Muscle layer of duodenum (tissue), 2 donors: ENCODE measurements at regions not wholly inside any gene's neighbourhood (a gene's known extent, or its start where the extent isn't known, plus 50 kb on each side); places are given as distances from the start of the nearest gene placed in this dataset.

Experiments used
- H3K27ac ChIP-seq: one replicate; pipeline ENCODE4 v1.7.0; 2013; ENCODE audit warnings: mild to moderate bottlenecking, low read length
- H3K27me3 ChIP-seq: one replicate; pipeline ENCODE4 v1.7.0; 2013; ENCODE audit warnings: low read depth, mild to moderate bottlenecking, control low read depth, low read length
- H3K36me3 ChIP-seq, 2 donors: one replicate each; pipeline ENCODE4 v1.7.0; 2013; ENCODE audit warnings: low read length in 2 of 2, control low read depth in 1 of 2, mild to moderate bottlenecking in 1 of 2; ENCODE audit not compliant: insufficient read depth in 2 of 2, control insufficient read depth in 1 of 2
- H3K4me1 ChIP-seq, 2 donors: one replicate each; pipeline ENCODE4 v1.7.0; 2013; ENCODE audit warnings: low read length in 2 of 2, mild to moderate bottlenecking in 2 of 2, control low read depth in 1 of 2, moderate library complexity in 1 of 2; ENCODE audit not compliant: insufficient read depth in 2 of 2, control insufficient read depth in 1 of 2
- H3K4me3 ChIP-seq, 2 donors: one replicate each; pipeline ENCODE4 v1.7.0; 2013; ENCODE audit warnings: low read length in 2 of 2, low read depth in 1 of 2, mild to moderate bottlenecking in 1 of 2
- H3K9me3 ChIP-seq, 2 donors: one replicate each; pipeline ENCODE4 v1.7.0; 2013; ENCODE audit warnings: low read length in 2 of 2, control low read depth in 1 of 2, mild to moderate bottlenecking in 1 of 2; ENCODE audit not compliant: control insufficient read depth in 1 of 2
- donor health status: healthy.

- no peaks in the 10 kb centered on the region for H3K36me3 ChIP-seq
- H3K9me3 ChIP-seq, result no peaks in the 10 kb centered on the region
Observed at GRCh38 chr13:90287521-90287920, 1060.0 kb upstream of the MIR17HG start.

GRCh38 chr13:90293793-90294361 is 1053.6 kb upstream of the MIR17HG start:
- Histone ChIP-seq H3K4me3 (no peak overlapping the region), H3K36me3 (no peaks in the 10 kb centered on the region), H3K4me1 (no peaks in the 10 kb centered on the region), H3K27ac (no peak overlapping the region), H3K27me3 (no peaks in the 10 kb centered on the region), H3K9me3 (no peaks in the 10 kb centered on the region)

More at GRCh38 chr13:90287521-90287920, 1060.0 kb upstream of the MIR17HG start:
- Histone ChIP-seq H3K27ac (no peak overlapping the region), H3K27me3 (no peaks in the 10 kb centered on the region), H3K4me3 (no peak overlapping the region), H3K4me1 (no peaks in the 10 kb centered on the region)

GRCh38 chr13:90299238-90299637 is 1048.2 kb upstream of the MIR17HG start:
- no peaks in the 10 kb centered on the region for H3K9me3 ChIP-seq
- H3K4me1 ChIP-seq, result no peaks in the 10 kb centered on the region
- no peaks in the 10 kb centered on the region for H3K27me3 ChIP-seq
- no peak overlapping the region for H3K4me3 ChIP-seq
- H3K27ac ChIP-seq, result no peak overlapping the region
- no peaks in the 10 kb centered on the region for H3K36me3 ChIP-seq

GRCh38 chr13:90300015-90300414 is 1047.5 kb upstream of the MIR17HG start:
- Histone ChIP-seq H3K27ac (no peak overlapping the region), H3K4me1 (no peaks in the 10 kb centered on the region), H3K27me3 (no peaks in the 10 kb centered on the region), H3K36me3 (no peaks in the 10 kb centered on the region), H3K4me3 (no peak overlapping the region), H3K9me3 (no peaks in the 10 kb centered on the region)

GRCh38 chr13:90302107-90302506 is 1045.4 kb upstream of the MIR17HG start:
- Histone ChIP-seq H3K36me3 (no peaks in the 10 kb centered on the region), H3K27me3 (no peaks in the 10 kb centered on the region), H3K4me3 (no peak overlapping the region), H3K27ac (no peak overlapping the region), H3K4me1 (no peaks in the 10 kb centered on the region), H3K9me3 (no peaks in the 10 kb centered on the region)

GRCh38 chr13:90305796-90306195 is 1041.7 kb upstream of the MIR17HG start:
- H3K27me3 ChIP-seq, result no peaks in the 10 kb centered on the region
- H3K9me3 ChIP-seq, result no peaks in the 10 kb centered on the region
- no peaks in the 10 kb centered on the region for H3K36me3 ChIP-seq
- no peaks in the 10 kb centered on the region for H3K4me1 ChIP-seq
- no peak overlapping the region for H3K27ac ChIP-seq
- H3K4me3 ChIP-seq, result no peak overlapping the region

GRCh38 chr13:90307136-90307535 is 1040.4 kb upstream of the MIR17HG start:
- H3K27me3 ChIP-seq, result no peaks in the 10 kb centered on the region
- H3K9me3 ChIP-seq, result no peaks in the 10 kb centered on the region
- no peaks in the 10 kb centered on the region for H3K36me3 ChIP-seq
- no peaks in the 10 kb centered on the region for H3K4me1 ChIP-seq
- H3K4me3 ChIP-seq, result no peak overlapping the region
- H3K27ac ChIP-seq, result no peak overlapping the region

GRCh38 chr13:90308249-90308648 is 1039.2 kb upstream of the MIR17HG start:
- Histone ChIP-seq H3K4me3 (no peak overlapping the region), H3K27me3 (no peaks in the 10 kb centered on the region), H3K9me3 (no peaks in the 10 kb centered on the region), H3K36me3 (no peaks in the 10 kb centered on the region), H3K4me1 (no peaks in the 10 kb centered on the region), H3K27ac (no peak overlapping the region)

GRCh38 chr13:90311929-90312328 is 1035.6 kb upstream of the MIR17HG start:
- H3K27me3 ChIP-seq, result no peaks in the 10 kb centered on the region
- H3K36me3 ChIP-seq, result no peaks in the 10 kb centered on the region
- H3K4me1 ChIP-seq, result no peaks in the 10 kb centered on the region

GRCh38 chr13:90315061-90315460 is 1032.4 kb upstream of the MIR17HG start:
- Histone ChIP-seq H3K27me3 (no peaks in the 10 kb centered on the region), H3K4me3 (no peak overlapping the region), H3K36me3 (no peaks in the 10 kb centered on the region)

More at GRCh38 chr13:90311929-90312328, 1035.6 kb upstream of the MIR17HG start:
- no peak overlapping the region for H3K27ac ChIP-seq
- no peak overlapping the region for H3K4me3 ChIP-seq
- no peaks in the 10 kb centered on the region for H3K9me3 ChIP-seq

GRCh38 chr13:90320664-90321063 is 1026.8 kb upstream of the MIR17HG start:
- Histone ChIP-seq H3K27me3 (no peaks in the 10 kb centered on the region), H3K36me3 (no peaks in the 10 kb centered on the region), H3K4me3 (no peak overlapping the region), H3K9me3 (no peaks in the 10 kb centered on the region), H3K4me1 (no peaks in the 10 kb centered on the region), H3K27ac (no peak overlapping the region)

More at GRCh38 chr13:90315061-90315460, 1032.4 kb upstream of the MIR17HG start:
- Histone ChIP-seq H3K4me1 (no peaks in the 10 kb centered on the region), H3K27ac (no peak overlapping the region), H3K9me3 (no peaks in the 10 kb centered on the region)

- Histone ChIP-seq H3K27me3 (no peaks in the 10 kb centered on the region), H3K36me3 (no peaks in the 10 kb centered on the region), H3K4me3 (no peak overlapping the region), H3K4me1 (no peaks in the 10 kb centered on the region), H3K9me3 (no peaks in the 10 kb centered on the region), H3K27ac (no peak overlapping the region)
Observed at GRCh38 chr13:90321281-90321931, 1026.1 kb upstream of the MIR17HG start.
